HepG2 (cell line): ENCODE measurements at regions not wholly inside any gene's neighbourhood (a gene's known extent, or its start where the extent isn't known, plus 50 kb on each side); places are given as distances from the start of the nearest gene placed in this dataset.

Experiments used
- ATAC-seq: fragments of 200-7000 bp; cut with Tn5 transposase; 3 replicates; pipeline ENCODE4 v1.9.1; 2020; ENCODE audit warnings: mild to moderate bottlenecking, moderate library complexity
- BruUV-seq: library from RNA; stranded (reverse); fragments of 400-500 nt; replicated peaks from 2 replicates; lab custom pipeline; 2021; lab: Mats Ljungman, UMichigan
- CTCF ChIA-PET: fragments of 300-600 bp; formaldehyde crosslinking; extraction: SDS; loops from one replicate; lab custom pipeline; 2021; ENCODE audit warnings: low total read pairs, inconsistent platforms, low intra/inter-chr PET ratio; lab: Yijun Ruan, JAX
- POLR2A ChIA-PET: fragments of 350-600 bp; sonication (Branson Sonifier 250); formaldehyde crosslinking; loops from one replicate; lab custom pipeline; 2020; ENCODE audit warnings: antibody characterized with exemption, inconsistent platforms; lab: Yijun Ruan, JAX
- DNase-seq: peaks from one replicate; pipeline ENCODE4 v3.0.0-alpha.2; 2015; ENCODE audit warnings: low spot score
- FAIRE-seq: peaks from 3 replicates; lab custom pipeline; 2011; peaks lifted over from hg19 to GRCh38; lab: Jason Lieb, UNC
- H2AFZ ChIP-seq: one replicate; pipeline ENCODE4 v1.6.1; 2011; ENCODE audit warnings: low read length, inconsistent platforms
- H3K27ac ChIP-seq: fragments of 300-600 bp; 3 replicates; pipeline ENCODE4 v1.8.0; 2011; ENCODE audit warnings: mixed run types, mild to moderate bottlenecking, mixed read lengths, low read length, inconsistent platforms; ENCODE audit not compliant: insufficient read depth; ENCODE audit errors: extremely low read length
- H3K27me3 ChIP-seq, 2 experiments: fragments of 200-600 bp in 1 of 2; 2 replicates in 1 of 2; 3 replicates in 1 of 2; pipeline versions ENCODE4 v1.6.0 to v1.8.0; 2011; ENCODE audit warnings: low read length in 2 of 2, mild to moderate bottlenecking in 2 of 2, moderate library complexity in 2 of 2, inconsistent platforms in 1 of 2; ENCODE audit not compliant: insufficient read depth in 2 of 2, control insufficient read depth in 1 of 2
- H3K36me3 ChIP-seq, 2 experiments: fragments of 200-600 bp in 1 of 2; replicated peaks in 1 of 2; 2 replicates in 1 of 2; 3 replicates in 1 of 2; pipeline versions ENCODE4 v1.5.1 to v1.8.0; 2011; ENCODE audit warnings: low read length in 2 of 2, inconsistent platforms in 1 of 2; ENCODE audit not compliant: insufficient read depth in 2 of 2, control insufficient read depth in 1 of 2
- H3K4me1 ChIP-seq: 2 replicates; pipeline ENCODE4 v1.5.1; 2012; ENCODE audit warnings: low read length, inconsistent platforms; ENCODE audit not compliant: insufficient read depth
- H3K4me2 ChIP-seq: 2 replicates; pipeline ENCODE4 v1.6.0; 2011; ENCODE audit warnings: low read depth, low read length, inconsistent platforms
- H3K4me3 ChIP-seq, 3 experiments: fragments of 200-600 bp in 1 of 3; sonication (generic), shearing (Covaris generic) in 1 of 3; replicated peaks in 1 of 3; 2 replicates each; pipeline ENCODE4 v1.5.1; 2011 to 2016; ENCODE audit warnings: low read length in 3 of 3, inconsistent platforms in 2 of 3, low read depth in 2 of 3, mild to moderate bottlenecking in 2 of 3, control low read depth in 1 of 3, mixed read lengths in 1 of 3; ENCODE audit not compliant: insufficient read depth in 1 of 3
- H3K79me2 ChIP-seq: one replicate; pipeline ENCODE4 v1.6.1; 2011; ENCODE audit warnings: low read length, inconsistent platforms; ENCODE audit not compliant: insufficient read depth
- H3K9ac ChIP-seq: 2 replicates; pipeline ENCODE4 v1.6.0; 2011; ENCODE audit warnings: mild to moderate bottlenecking, low read depth, low read length, inconsistent platforms; ENCODE audit not compliant: insufficient read depth
- H3K9me3 ChIP-seq: 2 replicates; pipeline ENCODE4 v1.5.1; 2012; ENCODE audit warnings: mild to moderate bottlenecking, low read length
- H4K20me1 ChIP-seq: 2 replicates; pipeline ENCODE4 v1.6.0; 2011; ENCODE audit warnings: inconsistent platforms, mild to moderate bottlenecking, low read length, moderate library complexity; ENCODE audit not compliant: insufficient read depth
- FOXA3 ChIP-seq: IDR thresholded peaks from 2 replicates; pipeline ENCODE4 v1.6.1; 2016; ENCODE audit warnings: missing genetic modification reagents, missing compliant biosample characterization
- GABPB1 ChIP-seq: IDR thresholded peaks from 2 replicates; pipeline ENCODE4 v1.6.1; 2016; ENCODE audit warnings: mild to moderate bottlenecking, missing genetic modification reagents, moderate library complexity, missing compliant biosample characterization
- HNRNPL ChIP-seq: fragments of 200-400 bp; formaldehyde crosslinking; IDR thresholded peaks from 2 replicates; pipeline ENCODE4 v1.6.1; 2017; ENCODE audit warnings: mild to moderate bottlenecking, low read depth, low read length
- NR2F6 ChIP-seq, 2 experiments: IDR thresholded peaks; 2 replicates each; pipeline ENCODE4 v1.6.1; 2016; ENCODE audit warnings: antibody characterized with exemption in 1 of 2, mild to moderate bottlenecking in 1 of 2
- PAX8 ChIP-seq: sonication (generic); formaldehyde crosslinking; IDR thresholded peaks from 2 replicates; pipeline ENCODE4 v1.8.0; 2022; ENCODE audit warnings: mild to moderate bottlenecking, missing genetic modification reagents, borderline replicate concordance
- RBFOX2 ChIP-seq: fragments of 200-400 bp; formaldehyde crosslinking; IDR thresholded peaks from 2 replicates; pipeline ENCODE4 v1.6.1; 2017; ENCODE audit warnings: low read depth, mild to moderate bottlenecking, low read length
- TRIM22 ChIP-seq: fragments of 450-650 bp; IDR thresholded peaks from 2 replicates; pipeline ENCODE4 v1.6.1; 2017
- ZMYM3 ChIP-seq: sonication (generic); formaldehyde crosslinking; IDR thresholded peaks from 2 replicates; pipeline ENCODE4 v1.5.1; 2020; ENCODE audit warnings: mild to moderate bottlenecking, missing genetic modification reagents
- ZNF564 ChIP-seq: sonication (generic); formaldehyde crosslinking; IDR thresholded peaks from 2 replicates; pipeline ENCODE4 v1.8.1; 2023; ENCODE audit warnings: mild to moderate bottlenecking, missing genetic modification reagents
- ZNF629 ChIP-seq: sonication (generic); formaldehyde crosslinking; conservative IDR thresholded peaks from 2 replicates; pipeline ENCODE4 v1.5.0; 2020; ENCODE audit warnings: missing genetic modification reagents
- ZNF687 ChIP-seq: sonication (generic); formaldehyde crosslinking; IDR thresholded peaks from 2 replicates; pipeline ENCODE4 v1.5.1; 2020; ENCODE audit warnings: mild to moderate bottlenecking, missing genetic modification reagents, moderate library complexity
- ZNF768 ChIP-seq: sonication (generic); formaldehyde crosslinking; IDR thresholded peaks from 2 replicates; pipeline ENCODE4 v1.4.0; 2020; ENCODE audit warnings: missing genetic modification reagents
- ZNF790 ChIP-seq: sonication (generic); formaldehyde crosslinking; IDR thresholded peaks from 2 replicates; pipeline ENCODE4 v1.8.0; 2022; ENCODE audit warnings: missing genetic modification reagents, mild to moderate bottlenecking, borderline replicate concordance
- WGBS: methylation state at CpG from one replicate; pipeline ENCODE4 v1.1.6; 2017; ENCODE audit warnings: low lambda C conversion rate; 5-methylcytosine and 5-hydroxymethylcytosine counted together
- in situ Hi-C: cut with HindIII; loops from 2 replicates; pipeline ENCODE4 v1.10.0; 2017; ENCODE audit warnings: low pct_unique_long_range_greater_than_20kb; ENCODE audit not compliant: extremely low pct_ligation_motif_present
- intact Hi-C: fragments of 100-400 bp; cut with micrococcal nuclease; formaldehyde crosslinking; loops from one replicate; pipeline ENCODE4 v1.10.0; 2022; ENCODE audit not compliant: unreplicated experiment

- no peak for DNase-seq
- H3K4me3 ChIP-seq = no peak overlapping the region
- no peak overlapping the region for H3K9ac ChIP-seq
- TF ChIP-seq ZNF629 (CRISPR knock-in tag) (peak; percentile 47; the same call in 1 of the 2 replicates), ZNF768 (peak; percentile 92), PAX8 (no peak), ZMYM3 (CRISPR knock-in tag) (0 out of 2 replicates have a peak, but pooled peaks have one; percentile 17), HNRNPL (0 out of 2 replicates have a peak, but pooled peaks have one; percentile 19)
- BruUV-seq = no TSS peak
- H2AFZ ChIP-seq = no peak overlapping the region
- intact Hi-C loops = no loop called here
- in situ Hi-C loops = no loop called here
- no peak overlapping the region for H3K27ac ChIP-seq
- H4K20me1 ChIP-seq = no peaks in the 10 kb centered on the region
- ChIA-PET CTCF (no interaction called here), POLR2A (no interaction called here)
- H3K4me1 ChIP-seq = peaks cover 43% of the 10 kb centered on the region
- FAIRE-seq = no peak
- no peaks in the 10 kb centered on the region for H3K9me3 ChIP-seq
- no peak for ATAC-seq
- no peaks in the 10 kb centered on the region for H3K79me2 ChIP-seq
- H3K36me3 ChIP-seq = no peaks in the 10 kb centered on the region
- no peak overlapping the region for H3K4me2 ChIP-seq
- H3K27me3 ChIP-seq = peaks cover 9 to 29% of the 10 kb centered on the region in 2 experiments; a peak in 3 of 5 replicates
- WGBS = 33% methylated on average over 20 of the region's 22 CpGs
These were observed 155.7 kb downstream of the C9orf50 start for GRCh38 chr9:129464972-129465833.

GRCh38 chr9:129463994-129464393 is 156.9 kb downstream of the C9orf50 start:
- H3K4me1 ChIP-seq = peaks cover 42% of the 10 kb centered on the region
- TF ChIP-seq ZNF790 (no peak), NR2F6 (IDR thresholded peaks at IDR 0.05) (no peak), NR2F6 (CRISPR knock-in tag; IDR thresholded peaks at IDR 0.05) (no peak), GABPB1 (CRISPR knock-in tag) (no peak), ZNF564 (CRISPR knock-in tag) (no peak), FOXA3 (no peak), ZNF687 (no peak), TRIM22 (no peak), RBFOX2 (no peak)

More at GRCh38 chr9:129463994-129464393, 156.9 kb downstream of the C9orf50 start:
- ChIA-PET POLR2A (interaction anchor here (0.7 to 1.1 kb wide), 2 partner anchors 33 to 47 kb away, joined by 3 read pairs; no protein-coding TSS in a partner anchor), CTCF (no interaction called here)
- H2AFZ ChIP-seq = no peak overlapping the region
- no peak overlapping the region for H3K27ac ChIP-seq
- intact Hi-C loops = no loop called here
- H3K9ac ChIP-seq = no peak overlapping the region
- 56% methylated on average over 5 of the region's 5 CpGs for WGBS
- H3K79me2 ChIP-seq = no peaks in the 10 kb centered on the region
- DNase-seq (no peak), ATAC-seq (no peak), FAIRE-seq (no peak)
- BruUV-seq = no TSS peak
- no peaks in the 10 kb centered on the region for H3K9me3 ChIP-seq
- no peaks in the 10 kb centered on the region for H4K20me1 ChIP-seq
- no peak overlapping the region for H3K4me3 ChIP-seq
- no peak overlapping the region for H3K4me2 ChIP-seq
- peaks cover 9 to 27% of the 10 kb centered on the region in 2 experiments; a peak in 3 of 5 replicates for H3K27me3 ChIP-seq
- in situ Hi-C loops = no loop called here
- no peaks in the 10 kb centered on the region for H3K36me3 ChIP-seq
